ENCODE measurements at regions not wholly inside any gene's neighbourhood (a gene's known extent, or its start where the extent isn't known, plus 50 kb on each side); places are given as distances from the start of the nearest gene placed in this dataset.

DNA sequence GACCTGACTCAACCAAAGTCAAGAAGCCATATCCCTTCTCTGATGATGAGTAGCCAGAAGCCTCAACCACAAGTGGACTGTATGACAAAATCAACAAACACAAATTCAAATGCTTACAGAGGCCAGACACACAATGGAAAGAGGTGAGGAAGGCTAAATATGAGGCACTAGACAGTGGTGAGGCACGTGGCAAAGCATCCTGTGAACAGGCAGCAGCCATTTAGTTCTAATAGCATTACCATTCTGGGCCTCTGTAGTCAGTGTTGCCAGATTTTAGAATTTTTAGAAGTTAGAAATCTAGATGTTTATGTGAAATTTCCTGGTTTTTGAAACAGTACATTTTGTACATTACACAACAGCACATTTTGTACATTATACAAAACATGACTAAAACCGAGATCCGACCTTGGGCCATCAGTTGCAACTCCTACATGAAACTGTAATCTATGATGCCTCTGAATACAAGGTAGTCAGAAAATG is 403.3 kb downstream of the COG6 start:
- Histone ChIP-seq H2AFZ (ENCODE audit: low read depth, low read length) (no peak overlapping the region), H3K9ac (ENCODE audit: insufficient read depth in 1 of 2, low read depth in 2 of 2, low read length in 2 of 2) (no peak overlapping the region), H3K36me3 (ENCODE audit: control insufficient read depth, insufficient read depth, low read length) (no peaks in the 10 kb centered on the region), H3K27me3 (ENCODE audit: control insufficient read depth in 2 of 2, insufficient read depth in 2 of 2, low read length in 2 of 2) (no peaks in the 10 kb centered on the region), H3K4me1 (replicated peaks in 1 of 2; ENCODE audit: control insufficient read depth in 2 of 2, insufficient read depth in 2 of 2, low read length in 2 of 2) (no peaks in the 10 kb centered on the region), H3K79me2 (ENCODE audit: control insufficient read depth, insufficient read depth, low read length) (no peaks in the 10 kb centered on the region), H3K9me1 (ENCODE audit: control insufficient read depth, insufficient read depth, low read length) (no peaks in the 10 kb centered on the region), H3K27ac (ENCODE audit: extremely low read depth, low read depth, low read length) (no peak overlapping the region), H3K4me2 (ENCODE audit: insufficient read depth, low read length) (no peak overlapping the region), H4K20me1 (replicated peaks; ENCODE audit: control insufficient read depth, insufficient read depth, low read length) (no peaks in the 10 kb centered on the region), H3K4me3 (no peak overlapping the region), H3K9me3 (replicated peaks; ENCODE audit: control insufficient read depth, insufficient read depth, low read depth, low read length) (no peaks in the 10 kb centered on the region)
- ChIA-PET POLR2A (no interaction called here), CTCF (ENCODE audit: low intra/inter-chr PET ratio) (no interaction called here)
- no peak for DNase-seq (ENCODE audit: extremely low read depth in 1 of 4, low spot score in 3 of 4)
- intact Hi-C loops (cut with micrococcal nuclease): no loop called here
- no TSS peak for BruUV-seq (replicated peaks)
- TF ChIP-seq IRF2 (CRISPR knock-in tag; IDR thresholded peaks at IDR 0.05): no peak
- FAIRE-seq: no peak
- in situ Hi-C loops (cut with MboI): loop anchor here (25.0 kb wide), 1 partner anchor 629 kb away; no protein-coding TSS in a partner anchor
- ATAC-seq: no peak
- 0% methylated on average over 3 of the region's 3 CpGs for WGBS (ENCODE audit: insufficient coverage, low coverage, missing lambda C conversion rate)

DNA sequence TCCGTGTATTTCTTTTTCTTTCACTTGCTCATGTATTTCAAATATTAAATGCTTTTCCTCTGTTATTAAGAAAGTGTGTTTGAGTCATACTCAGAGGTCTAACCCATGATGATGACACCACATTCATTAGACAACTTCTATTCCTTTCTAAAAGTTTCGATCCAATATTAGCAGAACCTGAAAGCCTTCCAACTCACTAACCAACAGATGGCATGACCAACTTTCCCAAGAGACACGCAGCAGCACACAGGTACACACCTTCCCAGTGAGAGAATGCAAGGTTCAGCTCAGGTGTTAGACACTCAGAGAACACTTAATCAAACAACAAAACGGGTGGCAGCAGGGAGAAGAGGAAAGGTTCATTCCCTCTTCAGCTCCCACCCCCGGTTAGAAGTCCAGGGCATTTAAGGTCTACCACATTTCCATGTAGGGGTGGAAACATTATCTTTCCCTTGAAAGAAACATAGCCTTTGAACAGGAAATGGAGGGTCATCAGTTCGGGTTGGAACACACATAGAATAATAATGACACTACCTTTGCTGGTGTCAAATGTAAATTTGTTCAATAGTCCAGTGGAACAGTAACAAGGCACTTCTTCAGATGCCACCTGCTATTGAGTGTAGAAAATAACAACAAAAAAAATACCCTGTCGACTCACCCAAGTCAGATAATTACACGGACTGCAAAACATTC is 404.2 kb downstream of the COG6 start:
- BruUV-seq (replicated peaks): no TSS peak
- no peaks in the 10 kb centered on the region for H3K9me3 ChIP-seq (replicated peaks; ENCODE audit: control insufficient read depth, insufficient read depth, low read depth, low read length)
- WGBS (ENCODE audit: insufficient coverage, low coverage, missing lambda C conversion rate): 0% methylated on average over 6 of the region's 8 CpGs
- H3K36me3 ChIP-seq (ENCODE audit: control insufficient read depth, insufficient read depth, low read length): no peaks in the 10 kb centered on the region
- in situ Hi-C loops (cut with MboI) (loop anchor here (25.0 kb wide), 1 partner anchor 628 kb away; no protein-coding TSS in a partner anchor), intact Hi-C loops (cut with micrococcal nuclease) (no loop called here)
- H3K79me2 ChIP-seq (ENCODE audit: control insufficient read depth, insufficient read depth, low read length): no peaks in the 10 kb centered on the region
- H2AFZ ChIP-seq (ENCODE audit: low read depth, low read length): no peak overlapping the region
- no peaks in the 10 kb centered on the region for H4K20me1 ChIP-seq (replicated peaks; ENCODE audit: control insufficient read depth, insufficient read depth, low read length)
- FAIRE-seq (no peak), DNase-seq (ENCODE audit: extremely low read depth in 1 of 4, low spot score in 3 of 4) (no peak), ATAC-seq (no peak)
- no peak overlapping the region for H3K4me2 ChIP-seq (ENCODE audit: insufficient read depth, low read length)
- H3K27me3 ChIP-seq (ENCODE audit: control insufficient read depth in 2 of 2, insufficient read depth in 2 of 2, low read length in 2 of 2): no peaks in the 10 kb centered on the region
- no peak overlapping the region for H3K4me3 ChIP-seq
- H3K9me1 ChIP-seq (ENCODE audit: control insufficient read depth, insufficient read depth, low read length): no peaks in the 10 kb centered on the region
- ChIA-PET CTCF (ENCODE audit: low intra/inter-chr PET ratio) (no interaction called here), POLR2A (interaction anchor here (0.7 kb wide), 1 partner anchor 277 kb away, joined by 3 read pairs; no protein-coding TSS in a partner anchor)
- H3K4me1 ChIP-seq (replicated peaks in 1 of 2; ENCODE audit: control insufficient read depth in 2 of 2, insufficient read depth in 2 of 2, low read length in 2 of 2): no peaks in the 10 kb centered on the region
- H3K9ac ChIP-seq (ENCODE audit: insufficient read depth in 1 of 2, low read depth in 2 of 2, low read length in 2 of 2): no peak overlapping the region
- no peak overlapping the region for H3K27ac ChIP-seq (ENCODE audit: extremely low read depth, low read depth, low read length)
- no peak for TF ChIP-seq ZNF140 (CRISPR knock-in tag; IDR thresholded peaks at IDR 0.05)
- TF ChIP-seq, protein P1, sequence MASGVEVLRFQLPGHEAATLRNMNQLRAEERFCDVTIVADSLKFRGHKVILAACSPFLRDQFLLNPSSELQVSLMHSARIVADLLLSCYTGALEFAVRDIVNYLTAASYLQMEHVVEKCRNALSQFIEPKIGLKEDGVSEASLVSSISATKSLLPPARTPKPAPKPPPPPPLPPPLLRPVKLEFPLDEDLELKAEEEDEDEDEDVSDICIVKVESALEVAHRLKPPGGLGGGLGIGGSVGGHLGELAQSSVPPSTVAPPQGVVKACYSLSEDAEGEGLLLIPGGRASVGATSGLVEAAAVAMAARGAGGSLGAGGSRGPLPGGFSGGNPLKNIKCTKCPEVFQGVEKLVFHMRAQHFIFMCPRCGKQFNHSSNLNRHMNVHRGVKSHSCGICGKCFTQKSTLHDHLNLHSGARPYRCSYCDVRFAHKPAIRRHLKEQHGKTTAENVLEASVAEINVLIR (CRISPR knock-in tag; IDR thresholded peaks at IDR 0.05): no peak
- no peak for TF ChIP-seq TRIM28 (IDR thresholded peaks at IDR 0.05)
- TF ChIP-seq CEBPG (CRISPR knock-in tag; IDR thresholded peaks at IDR 0.05): no peak
- TF ChIP-seq CEBPG (tag; conservative IDR thresholded peaks at IDR 0.05 in 1 of 2, IDR thresholded peaks at IDR 0.05 in 1 of 2): no peak
- no peak for TF ChIP-seq RAD51 (IDR thresholded peaks at IDR 0.05; ENCODE audit: borderline replicate concordance, low read depth)
- no peak for TF ChIP-seq FOXJ3 (CRISPR knock-in tag; IDR thresholded peaks at IDR 0.05)
- TF ChIP-seq, protein P2, sequence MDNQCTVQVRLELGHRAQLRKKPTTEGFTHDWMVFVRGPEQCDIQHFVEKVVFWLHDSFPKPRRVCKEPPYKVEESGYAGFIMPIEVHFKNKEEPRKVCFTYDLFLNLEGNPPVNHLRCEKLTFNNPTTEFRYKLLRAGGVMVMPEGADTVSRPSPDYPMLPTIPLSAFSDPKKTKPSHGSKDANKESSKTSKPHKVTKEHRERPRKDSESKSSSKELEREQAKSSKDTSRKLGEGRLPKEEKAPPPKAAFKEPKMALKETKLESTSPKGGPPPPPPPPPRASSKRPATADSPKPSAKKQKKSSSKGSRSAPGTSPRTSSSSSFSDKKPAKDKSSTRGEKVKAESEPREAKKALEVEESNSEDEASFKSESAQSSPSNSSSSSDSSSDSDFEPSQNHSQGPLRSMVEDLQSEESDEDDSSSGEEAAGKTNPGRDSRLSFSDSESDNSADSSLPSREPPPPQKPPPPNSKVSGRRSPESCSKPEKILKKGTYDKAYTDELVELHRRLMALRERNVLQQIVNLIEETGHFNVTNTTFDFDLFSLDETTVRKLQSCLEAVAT (IDR thresholded peaks at IDR 0.05): no peak
- TF ChIP-seq, protein P3, sequence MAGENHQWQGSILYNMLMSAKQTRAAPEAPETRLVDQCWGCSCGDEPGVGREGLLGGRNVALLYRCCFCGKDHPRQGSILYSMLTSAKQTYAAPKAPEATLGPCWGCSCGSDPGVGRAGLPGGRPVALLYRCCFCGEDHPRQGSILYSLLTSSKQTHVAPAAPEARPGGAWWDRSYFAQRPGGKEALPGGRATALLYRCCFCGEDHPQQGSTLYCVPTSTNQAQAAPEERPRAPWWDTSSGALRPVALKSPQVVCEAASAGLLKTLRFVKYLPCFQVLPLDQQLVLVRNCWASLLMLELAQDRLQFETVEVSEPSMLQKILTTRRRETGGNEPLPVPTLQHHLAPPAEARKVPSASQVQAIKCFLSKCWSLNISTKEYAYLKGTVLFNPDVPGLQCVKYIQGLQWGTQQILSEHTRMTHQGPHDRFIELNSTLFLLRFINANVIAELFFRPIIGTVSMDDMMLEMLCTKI (IDR thresholded peaks at IDR 0.05; ENCODE audit: partially characterized antibody): no peak
- no peak for TF ChIP-seq RBM14 (IDR thresholded peaks at IDR 0.05; ENCODE audit: borderline replicate concordance, insufficient read depth, low read depth, low read length)
